NCI-H2081 treated with DMSO at 0.1 percent for 48 hours (cell line): ENCODE measurements at regions not wholly inside any gene's neighbourhood (a gene's known extent, or its start where the extent isn't known, plus 50 kb on each side); places are given as distances from the start of the nearest gene placed in this dataset.
"Not testable (repeated sequence)": the region's sequence is repeated elsewhere in the genome, so short reads cannot be mapped to it uniquely, and the experiment has no call there.

Source experiments
- DNase-seq: peaks from one replicate; lab custom pipeline; 2025; lab: John Stamatoyannopoulos, UW

DNA sequence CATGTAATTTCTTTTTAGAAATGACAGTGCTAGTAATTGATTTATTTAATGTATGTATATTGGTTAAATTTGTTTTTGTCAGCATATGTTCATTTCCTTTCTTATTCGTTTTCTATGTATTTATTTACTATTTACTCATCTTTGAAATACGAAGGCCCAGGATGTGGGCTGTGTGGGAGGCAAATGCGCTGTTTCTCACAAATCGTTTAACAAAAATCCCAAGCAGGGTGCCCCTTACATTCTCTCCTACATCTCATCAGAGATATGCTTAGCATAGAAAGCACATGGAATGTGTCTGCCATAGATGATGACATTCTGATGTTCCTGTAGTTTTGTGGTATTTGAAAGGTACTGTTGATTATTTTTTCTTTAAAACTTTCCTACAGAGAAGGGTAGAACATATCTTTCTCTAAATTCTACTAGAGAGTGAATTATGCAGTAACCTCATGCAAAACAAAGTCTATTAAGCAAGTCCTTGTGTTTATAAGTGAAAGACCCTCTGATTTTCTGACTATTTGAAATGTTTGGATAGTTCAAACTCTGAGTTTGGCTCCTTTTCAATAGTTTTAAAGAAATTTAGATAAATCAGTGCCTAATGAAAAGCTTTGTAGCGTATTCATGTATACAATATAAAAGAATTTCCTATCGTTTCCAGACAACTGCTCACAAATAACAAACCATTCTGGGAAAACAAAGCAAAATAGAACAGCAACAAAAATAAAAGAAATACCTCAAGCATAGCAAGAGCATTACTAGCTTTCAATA lies 111.1 kb upstream of the VGLL3 start:
- no peak for DNase-seq

DNA sequence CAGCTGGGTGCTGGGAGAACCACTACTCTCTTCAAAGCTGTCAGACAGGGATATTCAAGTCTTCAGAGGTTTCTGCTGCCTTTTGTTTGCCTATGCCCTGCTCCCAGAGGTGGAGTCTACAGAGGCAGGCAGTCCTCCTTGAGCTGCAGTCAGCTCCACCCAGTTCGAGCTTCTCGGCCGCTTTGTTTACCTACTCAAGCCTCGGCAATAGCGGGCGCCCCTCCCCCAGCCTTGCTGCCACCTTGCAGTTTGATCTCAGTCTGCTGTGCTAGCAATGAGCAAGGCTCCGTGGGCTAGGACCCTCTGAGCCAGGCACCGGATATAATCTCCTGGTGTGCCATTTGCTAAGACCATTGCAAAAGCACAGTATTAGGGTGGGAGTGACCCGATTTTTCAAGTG lies 106.8 kb upstream of the VGLL3 start:
- not testable (repeated sequence) for DNase-seq

DNA sequence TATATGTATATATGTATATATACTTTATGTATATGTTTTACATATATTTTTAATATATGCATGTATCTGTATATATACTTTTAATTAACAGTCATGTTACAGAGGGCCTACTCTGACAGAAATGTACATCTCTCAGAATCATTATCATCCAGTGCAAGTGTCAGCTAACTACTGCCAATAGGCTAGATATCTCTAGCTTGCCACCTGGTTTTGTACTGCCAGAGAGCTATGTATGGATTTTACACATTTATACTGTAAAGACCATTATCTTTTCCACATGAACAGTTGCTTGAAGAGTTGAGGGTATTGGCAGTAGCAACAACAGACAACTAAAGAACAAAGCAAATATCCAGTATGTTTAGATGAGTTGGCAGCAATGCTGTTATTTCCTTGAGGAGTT lies 99.7 kb upstream of the VGLL3 start:
- DNase-seq: no peak

DNA sequence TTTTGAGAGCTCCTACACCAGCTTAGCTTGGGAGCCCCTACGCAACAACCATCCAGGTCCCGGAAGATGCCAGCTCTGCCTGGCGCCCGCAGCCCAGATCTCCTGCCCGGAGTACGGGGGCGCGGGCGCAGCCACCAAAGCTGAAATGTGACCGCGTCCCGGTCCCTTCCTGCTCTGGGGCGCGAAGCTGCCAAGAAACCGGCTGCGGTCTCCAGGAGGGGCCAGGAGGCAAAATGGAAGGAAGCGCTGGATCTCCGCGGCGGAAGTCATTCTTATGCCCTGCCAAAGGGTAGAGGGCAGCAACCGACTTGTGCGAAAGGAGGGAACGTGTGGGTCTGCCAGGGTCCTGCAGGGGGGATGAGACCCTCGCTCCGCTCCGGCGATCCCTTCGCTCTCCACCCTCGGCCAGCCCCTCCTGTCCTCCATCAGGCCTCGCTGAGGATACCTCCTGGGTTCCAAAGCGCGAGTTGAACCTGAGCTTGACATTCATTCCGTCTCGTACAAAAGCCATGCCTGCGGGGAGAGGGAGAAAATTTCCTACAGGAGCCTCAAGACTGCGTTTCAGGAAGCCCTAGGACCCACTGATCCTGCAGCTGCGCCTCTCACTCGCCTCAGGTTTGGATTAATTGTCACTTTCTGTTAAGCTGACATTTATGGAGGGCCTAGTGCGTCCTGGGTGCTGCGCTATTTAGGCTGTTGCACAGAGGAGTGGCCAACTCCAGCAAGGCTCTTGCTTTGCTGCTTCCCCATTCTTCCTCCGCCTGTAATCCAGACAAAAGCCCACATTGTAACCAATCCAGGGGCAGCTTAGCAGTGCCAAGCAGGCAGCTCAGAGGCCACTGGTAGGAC lies 98.3 kb upstream of the VGLL3 start:
- peak; percentile 14 for DNase-seq

DNA sequence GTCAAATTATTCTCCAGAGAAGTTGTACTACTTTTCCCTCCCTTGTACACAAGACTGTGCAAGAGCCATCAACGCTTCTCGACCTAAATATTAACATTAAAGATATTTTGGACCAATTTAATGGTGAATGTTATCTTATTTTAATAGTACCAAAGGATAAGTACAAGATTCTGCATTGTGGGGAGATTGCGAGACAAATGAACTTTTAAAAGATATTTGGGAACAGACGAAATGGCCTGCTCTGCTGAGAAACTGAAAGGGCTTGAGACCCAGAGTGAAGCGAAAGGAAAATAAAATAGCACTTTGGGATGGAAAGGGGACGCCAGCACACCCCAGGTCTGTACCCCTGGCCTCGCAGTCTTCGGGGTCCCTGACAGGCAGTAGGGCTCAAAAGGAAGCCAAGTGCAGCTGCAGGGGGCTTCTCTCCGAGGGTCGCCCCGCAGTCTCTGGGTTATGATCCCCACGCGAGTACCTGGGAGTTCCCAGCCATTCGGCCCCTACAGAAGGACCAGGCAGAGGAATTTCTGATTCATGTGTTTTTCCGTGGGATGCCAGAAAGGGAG lies 97.6 kb upstream of the VGLL3 start:
- no peak for DNase-seq

DNA sequence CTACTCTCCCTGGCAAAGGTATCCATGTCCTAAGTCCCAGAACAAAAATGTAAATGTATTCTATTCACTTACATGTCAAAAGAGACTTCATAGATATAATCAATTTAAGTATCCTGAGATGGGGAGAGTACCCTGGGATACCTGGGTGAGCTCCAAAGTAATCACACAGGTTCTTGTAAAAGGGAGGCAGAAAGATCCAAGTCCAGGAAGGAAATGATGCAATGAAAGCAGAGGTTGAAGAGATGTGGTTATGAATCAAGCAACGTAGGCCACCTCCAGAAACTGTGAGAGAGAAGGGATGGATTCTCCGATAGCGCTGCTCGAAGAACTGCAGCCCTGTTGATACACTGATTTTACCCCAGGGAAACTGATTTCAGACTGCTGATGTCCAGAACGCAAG lies 93.9 kb upstream of the VGLL3 start:
- no peak for DNase-seq

DNA sequence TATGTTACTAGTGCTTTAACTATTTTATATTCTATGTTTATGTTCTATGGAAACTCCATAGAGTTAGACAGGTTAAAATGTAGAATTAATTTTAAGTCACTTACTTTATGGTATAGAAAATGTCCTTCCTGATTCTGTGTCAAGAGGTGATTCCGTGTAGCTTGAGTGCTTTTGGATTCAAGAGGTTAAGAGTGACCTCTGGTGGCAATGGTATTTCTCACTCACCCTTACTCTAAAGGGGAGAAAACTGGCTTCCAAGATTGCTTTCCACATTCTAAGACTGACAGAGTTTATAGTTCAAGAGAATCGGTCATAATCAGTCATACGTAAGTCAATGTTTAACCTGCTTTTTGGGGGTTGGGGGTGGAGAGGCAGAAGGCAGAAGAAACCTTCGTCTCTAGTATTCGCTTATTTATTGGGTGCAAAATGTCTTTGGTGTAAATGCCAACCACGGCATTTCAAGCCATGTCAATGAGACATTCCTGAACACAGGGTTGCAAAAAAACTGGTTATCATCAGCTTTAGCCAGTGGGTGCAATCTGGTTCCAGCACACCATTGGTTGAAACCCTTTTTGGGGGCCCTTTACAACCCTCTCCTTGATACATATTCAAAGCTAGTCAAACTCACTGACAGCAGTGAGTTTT lies 92.0 kb upstream of the VGLL3 start:
- DNase-seq: no peak

DNA sequence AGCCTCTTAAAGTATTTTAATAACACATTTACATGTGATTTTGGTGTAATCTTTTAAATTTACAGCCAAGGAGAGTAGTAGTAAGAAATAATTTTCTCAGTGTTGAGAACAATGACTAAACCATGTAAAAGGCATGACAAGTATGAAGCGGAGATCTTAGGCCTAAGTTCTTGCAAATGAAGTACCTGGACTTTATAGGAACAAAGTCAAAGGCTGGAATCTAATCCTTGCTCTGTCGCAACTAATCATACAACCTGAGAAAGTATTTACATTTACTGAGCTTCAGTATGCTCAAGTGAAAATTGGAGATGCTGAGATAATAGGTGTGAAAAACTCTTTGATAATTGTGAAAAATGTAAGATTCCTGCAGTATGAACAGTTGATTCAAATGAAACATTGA lies 86.4 kb upstream of the VGLL3 start:
- no peak for DNase-seq

DNA sequence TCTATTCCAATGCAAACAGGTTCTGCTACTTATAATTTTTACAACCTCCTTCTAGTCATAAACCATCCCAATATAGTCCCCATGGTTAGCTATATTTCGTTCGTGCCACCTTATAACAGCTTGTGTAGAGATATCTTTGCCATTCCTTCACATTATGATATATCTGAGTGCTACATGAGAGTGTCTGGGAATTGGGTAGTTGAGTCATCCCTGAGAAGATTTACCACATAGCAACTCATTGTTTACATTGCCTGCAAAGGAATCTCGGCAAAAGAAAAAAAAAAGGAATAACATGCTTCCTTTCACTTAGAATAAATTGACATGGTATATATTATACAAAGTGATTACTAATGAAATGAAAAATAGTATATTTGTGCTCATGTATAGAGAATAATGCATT lies 86.0 kb upstream of the VGLL3 start:
- no peak for DNase-seq

DNA sequence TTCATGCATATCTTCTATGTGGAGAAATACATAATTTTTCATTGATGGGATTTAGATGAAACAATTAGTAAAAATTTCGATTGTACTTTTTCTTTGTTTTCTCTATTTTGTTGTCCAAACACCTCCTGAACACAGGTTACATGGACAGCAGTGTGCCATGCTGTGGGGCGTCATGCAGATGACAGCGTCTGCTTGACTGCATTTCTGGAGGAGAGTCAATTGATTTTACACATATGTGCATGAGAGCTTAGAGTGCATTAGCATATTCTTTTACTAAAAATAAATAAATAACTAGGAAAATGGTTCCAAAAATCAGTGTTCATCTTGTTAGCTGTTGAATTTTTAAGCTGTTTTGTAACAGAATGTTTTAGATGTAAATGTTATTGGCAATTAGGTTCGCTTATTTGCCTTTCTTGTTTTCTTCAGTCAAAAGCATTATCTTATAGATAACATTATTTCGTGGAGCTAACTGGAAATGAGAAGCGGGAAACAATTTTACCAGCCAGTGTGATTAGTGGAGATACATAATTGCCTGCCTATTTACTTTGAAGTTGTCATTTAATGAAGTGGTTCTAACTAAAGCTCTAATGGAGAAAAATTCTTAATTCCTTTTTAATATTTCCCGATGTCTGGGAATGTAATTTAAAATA lies 82.7 kb upstream of the VGLL3 start:
- no peak for DNase-seq

DNA sequence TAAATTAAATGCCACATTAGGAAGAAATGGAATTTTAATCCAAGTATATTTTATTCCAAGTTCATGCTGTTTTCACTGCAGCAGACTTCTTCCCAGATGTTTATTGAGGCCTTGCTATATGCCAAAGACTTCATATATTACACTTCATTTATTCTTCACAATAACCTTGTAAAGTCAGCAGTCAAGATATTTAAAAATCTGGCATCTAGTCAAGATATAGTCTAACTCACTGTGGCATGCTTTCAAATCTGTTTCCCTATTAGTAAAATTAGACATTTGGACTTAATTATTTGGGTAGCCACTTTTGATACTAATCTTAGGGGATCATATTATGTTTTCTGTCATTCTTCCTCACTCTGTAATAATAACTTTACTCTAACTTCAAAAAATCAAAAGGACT lies 81.5 kb upstream of the VGLL3 start:
- no peak for DNase-seq

DNA sequence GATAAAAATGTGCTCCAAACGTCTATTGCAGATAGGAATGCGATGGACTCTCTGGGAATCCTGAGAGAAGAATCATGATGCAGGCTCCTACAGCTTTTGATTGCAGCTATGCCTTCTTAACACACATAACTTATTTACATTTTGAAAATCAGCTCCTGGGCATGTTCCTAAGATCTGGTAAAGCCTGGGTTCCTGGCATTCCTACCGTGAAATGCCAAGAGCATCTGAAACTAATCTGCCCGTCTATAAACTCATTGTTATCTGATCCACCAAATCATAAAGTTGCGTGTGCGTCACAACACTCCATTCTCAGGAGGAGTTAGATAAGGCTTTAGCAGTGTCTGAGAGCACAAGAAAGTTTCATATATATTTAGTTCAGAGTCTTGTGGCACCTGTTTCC lies 79.0 kb upstream of the VGLL3 start:
- no peak for DNase-seq

DNA sequence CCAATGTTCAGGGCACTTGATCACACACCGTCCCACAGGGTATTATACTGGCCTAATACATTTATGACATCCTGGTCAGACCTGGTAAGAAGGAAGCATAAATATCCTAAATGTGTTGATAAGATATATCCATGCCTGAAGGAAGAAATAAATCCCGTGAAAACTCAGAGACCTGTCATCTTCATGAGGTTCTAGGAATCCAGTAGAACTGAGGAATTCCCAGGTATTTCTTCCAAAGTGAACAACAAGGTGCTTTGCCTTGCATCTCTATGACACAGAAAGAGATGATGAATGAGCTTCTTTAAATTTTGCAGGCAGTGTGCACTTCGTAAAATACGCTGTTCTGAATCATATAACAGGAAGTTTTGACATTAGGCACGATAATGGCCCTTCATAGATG lies 78.1 kb upstream of the VGLL3 start:
- DNase-seq: no peak

DNA sequence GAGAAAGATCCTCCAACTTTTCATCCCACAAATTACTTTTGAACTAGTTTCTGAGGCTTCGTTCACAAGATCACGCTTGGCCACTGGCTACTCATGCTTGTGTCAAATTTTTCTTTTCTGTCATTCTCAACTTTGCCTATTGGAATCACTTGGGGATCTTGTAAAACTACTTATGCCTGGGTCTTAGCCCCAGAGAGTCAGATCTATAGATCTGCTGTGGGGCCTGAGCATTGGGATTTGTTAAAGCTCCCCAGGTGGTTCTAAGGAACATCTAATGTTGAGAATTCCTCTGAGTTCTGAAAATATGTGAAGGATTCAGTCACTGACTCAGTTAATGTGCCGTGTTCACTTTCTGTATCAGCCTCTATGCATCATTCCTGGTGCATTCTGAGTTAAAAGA lies 71.7 kb upstream of the VGLL3 start:
- DNase-seq: no peak

DNA sequence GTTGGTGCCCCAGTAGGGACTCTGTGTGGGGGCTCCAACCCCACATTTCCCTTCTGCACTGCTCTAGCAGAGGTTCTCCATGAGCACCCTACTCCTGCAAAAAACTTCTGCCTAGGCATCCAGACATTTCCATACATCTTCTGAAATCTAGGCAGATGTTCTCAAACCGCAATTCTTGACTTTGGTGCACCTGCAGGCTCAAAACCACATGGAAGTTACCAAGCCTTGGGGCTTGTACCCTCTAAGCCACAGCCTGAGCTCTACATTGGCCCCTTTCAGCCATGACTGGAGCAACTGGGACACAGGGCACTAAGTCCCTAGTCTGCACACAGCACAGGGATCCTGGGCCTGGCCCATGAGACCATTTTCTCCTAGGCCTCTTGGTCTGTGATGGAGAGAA lies 66.5 kb upstream of the VGLL3 start:
- no peak for DNase-seq

DNA sequence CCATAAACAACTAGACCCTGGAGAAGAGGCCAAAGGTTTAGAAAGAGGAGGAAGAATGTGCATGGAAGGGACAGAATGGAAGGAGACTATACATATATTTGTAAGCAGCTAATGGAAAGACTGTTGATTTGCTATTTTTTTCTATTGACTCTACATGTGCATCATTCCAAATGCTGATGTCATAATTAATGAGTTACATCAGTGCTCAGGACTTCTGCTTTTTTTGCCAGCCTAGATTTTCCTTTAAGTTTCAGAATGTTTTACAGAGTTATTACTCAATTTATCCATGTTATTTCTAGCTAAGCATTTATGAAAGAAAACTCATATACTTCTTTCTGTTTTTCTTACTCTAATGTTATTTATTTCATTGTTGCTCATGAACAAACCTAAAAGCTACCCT lies 62.6 kb upstream of the VGLL3 start:
- DNase-seq: no peak

DNA sequence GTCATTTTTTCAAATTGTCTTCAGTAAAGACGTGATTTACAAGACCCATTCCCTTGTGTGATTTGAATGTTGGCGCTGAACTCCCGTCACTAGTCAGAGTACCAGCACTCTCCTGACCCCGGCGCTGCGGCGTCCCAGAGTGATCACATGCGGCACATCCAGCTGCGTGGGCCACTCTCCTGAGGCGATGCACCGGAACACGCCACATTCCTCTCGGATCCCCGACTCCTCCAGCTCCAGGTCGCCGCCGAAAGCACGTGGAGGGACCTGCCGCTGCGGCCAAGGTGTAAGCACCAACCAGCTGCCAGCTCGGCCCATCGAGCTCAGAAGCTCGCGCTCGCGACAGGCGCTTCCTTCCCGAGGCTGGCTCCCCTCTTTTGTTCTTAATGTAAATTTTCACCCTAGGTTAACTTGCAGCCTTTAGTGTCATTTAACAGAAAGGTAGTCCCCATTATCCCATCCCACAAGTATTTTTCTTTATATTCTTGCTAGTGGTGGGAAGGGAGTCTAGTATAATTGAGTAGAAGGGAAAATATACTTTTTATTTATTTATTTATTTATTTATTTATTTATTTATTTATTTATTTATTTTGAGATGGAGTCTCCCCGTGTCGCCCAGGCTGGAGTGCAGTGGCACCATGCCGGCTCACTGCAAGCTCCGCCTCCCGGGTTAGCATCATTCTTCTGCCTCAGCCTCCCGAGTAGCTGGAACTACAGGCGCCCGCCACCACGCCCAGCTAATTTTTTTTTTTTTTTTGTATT lies 61.7 kb upstream of the VGLL3 start:
- no peak for DNase-seq

DNA sequence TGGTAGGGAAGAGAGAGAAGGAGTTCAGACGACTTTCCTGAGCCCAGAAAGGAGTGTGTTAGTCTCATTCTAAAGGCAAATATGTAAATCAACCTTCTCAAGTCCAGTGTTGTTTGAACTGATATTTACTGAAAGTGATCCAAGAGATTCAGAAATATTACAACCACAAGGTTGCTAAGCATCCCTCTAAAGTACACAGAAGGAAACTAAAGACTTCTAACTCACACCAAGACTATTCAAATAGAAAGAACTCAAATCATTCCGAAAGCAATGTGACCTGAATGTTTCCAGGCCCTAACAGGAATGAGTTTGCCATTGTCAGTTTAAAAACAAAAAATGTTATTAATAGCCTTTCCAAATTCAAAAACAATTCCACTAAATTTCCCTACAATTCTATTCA lies 56.9 kb upstream of the VGLL3 start:
- no peak for DNase-seq

DNA sequence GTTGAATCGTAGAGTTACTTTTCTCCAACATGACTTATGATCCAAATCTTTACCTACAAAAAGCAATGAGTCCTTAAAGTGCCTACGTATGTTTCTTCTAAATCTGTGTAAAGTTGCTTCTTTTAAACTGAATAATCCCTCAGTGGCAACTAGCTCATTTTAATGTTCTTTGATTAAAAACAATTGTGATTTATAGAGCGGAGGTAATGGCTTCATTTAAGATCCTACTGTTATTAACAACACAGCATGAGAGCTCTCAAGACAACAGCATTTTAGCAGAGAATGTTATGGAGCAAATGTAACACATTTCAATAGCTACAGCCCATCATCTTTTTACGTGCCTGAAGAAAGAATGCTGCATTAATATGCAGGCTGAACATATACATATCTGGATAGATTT lies 55.3 kb upstream of the VGLL3 start:
- DNase-seq: no peak

DNA sequence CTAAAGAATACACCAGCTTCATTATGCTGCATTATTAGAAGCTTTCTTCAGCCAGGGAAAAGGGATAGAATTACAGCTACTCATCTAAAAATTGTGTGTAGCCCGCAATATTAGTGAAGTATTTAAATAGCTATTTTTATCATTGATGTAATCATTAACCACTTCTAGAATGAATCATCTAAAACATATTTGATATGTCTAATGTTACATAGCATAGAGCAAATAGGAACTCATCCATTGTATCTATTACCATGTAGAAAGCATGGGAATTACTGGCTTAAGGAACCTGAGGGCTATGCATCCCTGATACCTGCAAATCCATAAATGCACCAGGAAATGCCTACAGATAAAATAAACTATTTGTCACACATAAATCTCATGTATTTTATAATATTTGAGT lies 54.5 kb upstream of the VGLL3 start:
- no peak for DNase-seq

DNA sequence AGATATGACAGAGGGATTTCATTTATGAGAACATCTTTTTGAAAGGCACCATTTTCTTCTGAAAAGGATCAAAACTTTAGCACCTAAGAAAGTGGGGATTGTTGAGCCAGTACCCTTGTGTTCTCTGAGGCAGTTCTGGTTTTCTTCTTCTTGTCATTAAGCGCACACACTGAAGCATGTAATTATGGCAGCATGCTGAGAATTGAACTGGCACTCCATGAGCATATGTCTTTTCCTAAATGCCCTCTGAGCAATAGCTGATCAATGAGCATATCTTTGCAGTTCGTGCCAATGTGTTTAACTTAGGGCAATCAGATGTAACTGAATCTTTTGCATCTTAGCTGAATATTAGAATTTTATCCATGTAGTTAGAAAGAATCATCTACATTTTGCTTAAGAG lies 53.9 kb upstream of the VGLL3 start:
- DNase-seq: no peak

DNA sequence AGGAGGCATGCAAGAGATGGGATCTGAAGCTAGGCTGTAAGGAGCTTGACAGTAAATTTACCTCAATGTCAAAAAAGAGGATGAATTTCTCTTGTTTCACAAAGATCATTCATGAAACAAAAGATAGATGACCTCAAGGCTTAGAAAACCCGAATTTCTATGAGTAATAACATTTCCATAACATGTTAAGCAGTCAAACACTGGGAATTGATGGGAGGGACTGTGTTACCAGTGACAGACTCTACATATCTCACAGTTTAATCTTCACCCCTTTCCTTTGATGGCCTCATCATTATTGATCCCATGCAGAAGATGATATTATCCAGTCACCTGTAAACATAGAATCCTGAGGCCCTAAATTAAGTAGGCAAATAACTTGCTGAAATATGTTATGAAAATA lies 53.5 kb upstream of the VGLL3 start:
- DNase-seq: no peak
